Heart left ventricle (tissue), 13 donors: ENCODE measurements at regions not wholly inside any gene's neighbourhood (a gene's known extent, or its start where the extent isn't known, plus 50 kb on each side); places are given as distances from the start of the nearest gene placed in this dataset.

Experiments
- POLR2A ChIP-seq, 2 donors: fragments of 450-650 bp; IDR thresholded peaks; one replicate each; pipeline ENCODE4 v1.6.1; 2017; ENCODE audit warnings: antibody characterized with exemption in 2 of 2, mild to moderate bottlenecking in 2 of 2, moderate library complexity in 2 of 2
- TF ChIP-seq, protein P1 (sequence below), 12 donors: fragments of 200-600 bp; sonication (generic) in 4 of 12; IDR thresholded peaks; one replicate each; pipeline versions ENCODE4 v1.5.0 to v1.8.0; 2018 to 2022; ENCODE audit warnings: antibody characterized with exemption in 12 of 12, mild to moderate bottlenecking in 5 of 12
- donor health status: ischemic (EF 13 %, LVEDD 7.1; RV severe dilation, severe dysfunction).
- donor health status: DM: no; HTN: yes; CAD: no.
- donor health status: DM: no; HTN: no; CAD: no.
- donor health status: ischemic (EF 25% LVEDD 6.9; RV normal size, moderate dysfunction).
- donor health status: ischemic (EF 25% LVEDD 5.7; RV mildly dilated, moderate dysfunction).
- donor health status: ischemic (EF 35%, LVEDD 5.7; RV mildly dilated, moderate dysfunction).
- donor health status: nonischemic (EF 11% LVEDD 7.7; RV severe dilation, severe dysfunction).
- donor health status: DM: yes; HTN: yes; CAD: no.
- donor health status: PGD.
- donor health status: ischemic (EF 29% LVEDD 5.4; RV normal size, mild dysfunction).
- donor health status: nonischemic (EF 23%, LVEDD 6.1; RV moderate dilation, normal function).

DNA sequence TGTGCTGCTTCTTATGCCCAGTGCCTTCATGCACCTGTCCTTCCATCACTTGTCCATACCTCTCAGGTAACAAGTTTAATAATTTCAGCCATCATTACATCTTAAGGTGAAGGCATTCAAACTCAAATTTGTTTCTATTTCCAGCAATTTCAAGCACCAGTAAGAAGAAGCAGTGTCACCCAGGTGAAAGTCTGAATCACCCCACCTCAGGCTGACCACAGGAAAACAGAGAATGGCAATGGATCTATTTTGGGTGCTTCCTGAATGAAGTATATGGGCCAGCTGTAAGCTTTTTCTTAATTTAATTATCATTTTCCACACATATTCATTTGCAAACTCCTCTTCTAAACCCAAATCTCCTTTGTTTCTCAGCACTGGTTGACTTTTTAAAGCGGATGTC is 372.7 kb upstream of the SOX11 start:
- no peak for TF ChIP-seq POLR2A (IDR thresholded peaks at IDR 0.05)
- TF ChIP-seq, protein P1, sequence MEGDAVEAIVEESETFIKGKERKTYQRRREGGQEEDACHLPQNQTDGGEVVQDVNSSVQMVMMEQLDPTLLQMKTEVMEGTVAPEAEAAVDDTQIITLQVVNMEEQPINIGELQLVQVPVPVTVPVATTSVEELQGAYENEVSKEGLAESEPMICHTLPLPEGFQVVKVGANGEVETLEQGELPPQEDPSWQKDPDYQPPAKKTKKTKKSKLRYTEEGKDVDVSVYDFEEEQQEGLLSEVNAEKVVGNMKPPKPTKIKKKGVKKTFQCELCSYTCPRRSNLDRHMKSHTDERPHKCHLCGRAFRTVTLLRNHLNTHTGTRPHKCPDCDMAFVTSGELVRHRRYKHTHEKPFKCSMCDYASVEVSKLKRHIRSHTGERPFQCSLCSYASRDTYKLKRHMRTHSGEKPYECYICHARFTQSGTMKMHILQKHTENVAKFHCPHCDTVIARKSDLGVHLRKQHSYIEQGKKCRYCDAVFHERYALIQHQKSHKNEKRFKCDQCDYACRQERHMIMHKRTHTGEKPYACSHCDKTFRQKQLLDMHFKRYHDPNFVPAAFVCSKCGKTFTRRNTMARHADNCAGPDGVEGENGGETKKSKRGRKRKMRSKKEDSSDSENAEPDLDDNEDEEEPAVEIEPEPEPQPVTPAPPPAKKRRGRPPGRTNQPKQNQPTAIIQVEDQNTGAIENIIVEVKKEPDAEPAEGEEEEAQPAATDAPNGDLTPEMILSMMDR (IDR thresholded peaks at IDR 0.05): no peak
